GM23338 (cell line): ENCODE measurements at regions not wholly inside any gene's neighbourhood (a gene's known extent, or its start where the extent isn't known, plus 50 kb on each side); places are given as distances from the start of the nearest gene placed in this dataset.

Experiments used
- EZH2 ChIP-seq: fragments of 200-600 bp; sonication (generic); IDR thresholded peaks from one replicate; pipeline ENCODE4 v1.8.0; 2017; ENCODE audit warnings: antibody characterized with exemption, mild to moderate bottlenecking, low read depth; ENCODE audit not compliant: unreplicated experiment
- STAT1 ChIP-seq: IDR thresholded peaks from one replicate; pipeline ENCODE4 v1.6.1; 2016; ENCODE audit warnings: antibody characterized with exemption; ENCODE audit not compliant: unreplicated experiment
- TF ChIP-seq, protein P1 (sequence below), 2 experiments: fragments of 200-600 bp in 1 of 2; sonication (generic) in 1 of 2; conservative IDR thresholded peaks; 2 replicates each; pipeline versions ENCODE4 v1.5.1 to v1.6.1; 2016 to 2017; ENCODE audit warnings: antibody characterized with exemption in 2 of 2, low read depth in 2 of 2, mild to moderate bottlenecking in 2 of 2, moderate library complexity in 1 of 2
- TF ChIP-seq, protein P2 (sequence below): IDR thresholded peaks from 2 replicates; pipeline ENCODE4 v1.6.1; 2016; ENCODE audit warnings: antibody characterized with exemption

DNA sequence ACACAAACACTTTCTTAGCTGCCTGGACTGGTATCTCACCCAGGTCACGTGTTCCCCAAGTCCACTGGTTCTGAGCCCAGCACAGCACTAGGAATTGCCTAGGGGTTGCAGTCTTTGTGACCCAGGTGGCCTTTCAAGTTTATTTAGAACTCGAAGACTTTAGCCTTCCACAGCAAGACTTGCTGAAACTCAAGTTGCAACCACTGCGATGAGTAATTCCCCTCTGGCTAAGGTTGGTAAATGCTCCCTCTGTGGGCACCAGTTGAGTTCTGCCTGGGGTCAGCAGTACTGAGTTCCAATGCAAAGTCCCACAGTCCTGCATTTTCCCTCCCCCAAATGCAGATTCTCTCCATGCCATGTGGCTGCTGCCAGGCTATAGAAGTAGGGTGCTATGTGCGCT is 77.6 kb upstream of the MOCS1 start:
- TF ChIP-seq, protein P1, sequence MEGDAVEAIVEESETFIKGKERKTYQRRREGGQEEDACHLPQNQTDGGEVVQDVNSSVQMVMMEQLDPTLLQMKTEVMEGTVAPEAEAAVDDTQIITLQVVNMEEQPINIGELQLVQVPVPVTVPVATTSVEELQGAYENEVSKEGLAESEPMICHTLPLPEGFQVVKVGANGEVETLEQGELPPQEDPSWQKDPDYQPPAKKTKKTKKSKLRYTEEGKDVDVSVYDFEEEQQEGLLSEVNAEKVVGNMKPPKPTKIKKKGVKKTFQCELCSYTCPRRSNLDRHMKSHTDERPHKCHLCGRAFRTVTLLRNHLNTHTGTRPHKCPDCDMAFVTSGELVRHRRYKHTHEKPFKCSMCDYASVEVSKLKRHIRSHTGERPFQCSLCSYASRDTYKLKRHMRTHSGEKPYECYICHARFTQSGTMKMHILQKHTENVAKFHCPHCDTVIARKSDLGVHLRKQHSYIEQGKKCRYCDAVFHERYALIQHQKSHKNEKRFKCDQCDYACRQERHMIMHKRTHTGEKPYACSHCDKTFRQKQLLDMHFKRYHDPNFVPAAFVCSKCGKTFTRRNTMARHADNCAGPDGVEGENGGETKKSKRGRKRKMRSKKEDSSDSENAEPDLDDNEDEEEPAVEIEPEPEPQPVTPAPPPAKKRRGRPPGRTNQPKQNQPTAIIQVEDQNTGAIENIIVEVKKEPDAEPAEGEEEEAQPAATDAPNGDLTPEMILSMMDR (conservative IDR thresholded peaks at IDR 0.05; ENCODE audit: low read depth in 2 of 2): no peak
- TF ChIP-seq, protein P2, sequence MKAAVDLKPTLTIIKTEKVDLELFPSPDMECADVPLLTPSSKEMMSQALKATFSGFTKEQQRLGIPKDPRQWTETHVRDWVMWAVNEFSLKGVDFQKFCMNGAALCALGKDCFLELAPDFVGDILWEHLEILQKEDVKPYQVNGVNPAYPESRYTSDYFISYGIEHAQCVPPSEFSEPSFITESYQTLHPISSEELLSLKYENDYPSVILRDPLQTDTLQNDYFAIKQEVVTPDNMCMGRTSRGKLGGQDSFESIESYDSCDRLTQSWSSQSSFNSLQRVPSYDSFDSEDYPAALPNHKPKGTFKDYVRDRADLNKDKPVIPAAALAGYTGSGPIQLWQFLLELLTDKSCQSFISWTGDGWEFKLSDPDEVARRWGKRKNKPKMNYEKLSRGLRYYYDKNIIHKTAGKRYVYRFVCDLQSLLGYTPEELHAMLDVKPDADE: no peak
- TF ChIP-seq STAT1: no peak
- no peak for TF ChIP-seq EZH2
